ENCODE measurements at regions not wholly inside any gene's neighbourhood (a gene's known extent, or its start where the extent isn't known, plus 50 kb on each side); places are given as distances from the start of the nearest gene placed in this dataset.

GRCh38 chrX:149313871-149314371 lies 191.2 kb downstream of the IDS start:
- TF ChIP-seq POLR2A (IDR thresholded peaks at IDR 0.05; ENCODE audit: low read length) (no peak), GATA1 (IDR thresholded peaks at IDR 0.05; ENCODE audit: low read depth, low read length) (no peak)
